Upper lobe of left lung (tissue), 6 donors: ENCODE measurements at regions not wholly inside any gene's neighbourhood (a gene's known extent, or its start where the extent isn't known, plus 50 kb on each side); places are given as distances from the start of the nearest gene placed in this dataset.

Source experiments
- ATAC-seq, 2 donors: fragments of 200-7000 bp; cut with Tn5 transposase; one replicate each; pipeline ENCODE4 v1.9.1; 2022; ENCODE audit warnings: mild to moderate bottlenecking in 2 of 2, moderate library complexity in 2 of 2; ENCODE audit not compliant: low FRiP score in 2 of 2
- DNase-seq, 2 donors: peaks; one replicate each; pipeline ENCODE4 v3.0.0-alpha.2; 2019 to 2020
- H3K27ac ChIP-seq, 4 donors: fragments of 200-600 bp; sonication (generic); one replicate each; pipeline ENCODE4 v1.5.1; 2016 to 2019
- H3K27me3 ChIP-seq, 4 donors: fragments of 200-600 bp; sonication (generic); one replicate each; pipeline ENCODE4 v1.5.1; 2017 to 2019
- H3K36me3 ChIP-seq, 4 donors: fragments of 200-600 bp; sonication (generic); one replicate each; pipeline ENCODE4 v1.5.1; 2016 to 2019
- H3K4me1 ChIP-seq, 4 donors: fragments of 200-600 bp; sonication (generic); one replicate each; pipeline ENCODE4 v1.5.1; 2018 to 2019
- H3K4me3 ChIP-seq, 4 donors: fragments of 200-600 bp; sonication (generic); one replicate each; pipeline ENCODE4 v1.5.1; 2017 to 2019; ENCODE audit warnings: mild to moderate bottlenecking in 2 of 4, moderate library complexity in 1 of 4
- H3K9me3 ChIP-seq, 4 donors: fragments of 200-600 bp; sonication (generic); one replicate each; pipeline ENCODE4 v1.5.1; 2018 to 2019
- CTCF ChIP-seq, 6 experiments: fragments of 450-650 bp in 4 of 6; fragments of 200-600 bp in 2 of 6; sonication (generic) in 2 of 6; IDR thresholded peaks; one replicate each; pipeline ENCODE4 v1.5.1; 2016 to 2019; ENCODE audit warnings: antibody characterized with exemption in 6 of 6
- EP300 ChIP-seq, 4 donors: sonication (generic); formaldehyde crosslinking; IDR thresholded peaks; one replicate each; pipeline ENCODE4 v1.5.1; 2017; ENCODE audit warnings: antibody characterized with exemption in 4 of 4, control low read depth in 2 of 4
- POLR2A ChIP-seq, 4 donors: fragments of 450-650 bp; IDR thresholded peaks; one replicate each; pipeline ENCODE4 v1.5.1; 2016 to 2017; ENCODE audit warnings: antibody characterized with exemption in 4 of 4, mild to moderate bottlenecking in 2 of 4
- POLR2AphosphoS5 ChIP-seq, 2 donors: sonication (generic); formaldehyde crosslinking; IDR thresholded peaks; one replicate each; pipeline ENCODE4 v1.5.1; 2017; ENCODE audit warnings: antibody characterized with exemption in 2 of 2
- WGBS, 2 donors: methylation state at CpG; one replicate each; pipeline ENCODE4 v1.1.5; 2017 to 2018; 5-methylcytosine and 5-hydroxymethylcytosine counted together
- donor health status: DM: no; HTN: no; CAD: no; lungs with moderate emphysema.
- donor health status: DM: no; HTN: yes; CAD: no; lungs with severe emphysema.

DNA sequence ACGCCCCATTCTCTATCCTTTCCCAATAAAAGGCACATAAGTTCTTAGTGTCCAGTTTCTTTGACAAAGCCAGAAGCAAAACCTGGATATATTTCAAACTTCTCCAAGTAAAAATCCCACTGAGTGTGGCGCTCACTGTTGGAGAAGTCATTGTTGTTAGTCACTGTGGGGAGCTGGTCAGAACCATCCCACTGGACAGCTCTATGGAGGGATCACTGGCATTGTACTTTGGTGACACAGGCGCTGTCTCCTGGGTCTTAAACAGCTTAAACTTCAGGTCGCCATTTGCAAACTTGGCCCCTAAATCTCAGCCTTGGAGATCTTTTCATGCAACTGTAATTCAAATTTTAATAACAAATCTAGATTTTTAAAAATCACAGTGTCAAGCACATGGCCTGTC lies 111.5 kb upstream of the SLC24A3 start:
- Histone ChIP-seq H3K27me3 (no peaks in the 10 kb centered on the region), H3K36me3 (no peaks in the 10 kb centered on the region), H3K27ac (no peak overlapping the region), H3K4me1 (no peaks in the 10 kb centered on the region), H3K4me3 (no peak overlapping the region), H3K9me3 (no peaks in the 10 kb centered on the region)
- 85 to 91% methylated on average over 4 of the region's 4 CpGs for WGBS, 2 donors
- DNase-seq = no peak
- no peak for TF ChIP-seq CTCF (IDR thresholded peaks at IDR 0.05)
- ATAC-seq = no peak

- H3K4me1 ChIP-seq = no peaks in the 10 kb centered on the region
- ATAC-seq = no peak
- H3K4me3 ChIP-seq = no peak overlapping the region
- H3K27me3 ChIP-seq = no peaks in the 10 kb centered on the region
- TF ChIP-seq POLR2A (IDR thresholded peaks at IDR 0.05) (no peak), POLR2AphosphoS5 (IDR thresholded peaks at IDR 0.05) (no peak), CTCF (IDR thresholded peaks at IDR 0.05) (no peak), EP300 (IDR thresholded peaks at IDR 0.05) (no peak)
- DNase-seq = no peak
- H3K36me3 ChIP-seq = no peaks in the 10 kb centered on the region
- 86 to 89% methylated on average over 4 of the region's 4 CpGs for WGBS, 2 donors
- no peak overlapping the region for H3K27ac ChIP-seq
- no peaks in the 10 kb centered on the region for H3K9me3 ChIP-seq
These were observed 108.3 kb upstream of the SLC24A3 start for GRCh38 chr20:19104186-19104585.

DNA sequence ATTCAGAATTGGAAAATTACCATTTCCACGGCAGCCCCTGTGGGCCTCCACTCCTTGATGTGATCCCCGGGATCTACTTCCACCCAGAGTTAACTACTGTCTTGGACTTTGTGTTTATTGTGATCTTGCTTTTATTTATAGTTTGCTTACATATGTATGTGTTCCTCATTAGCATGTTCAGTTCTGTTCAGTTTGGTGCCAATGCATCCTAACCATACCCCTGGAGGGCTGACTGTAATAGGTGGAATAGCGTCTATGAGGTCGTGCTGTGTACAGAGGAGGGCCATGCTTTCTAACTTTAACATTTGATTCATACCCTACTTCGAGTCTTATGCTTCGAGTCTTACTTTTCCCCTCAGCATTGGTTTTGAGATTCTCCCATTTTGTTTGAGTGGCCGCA lies 104.3 kb upstream of the SLC24A3 start:
- no peaks in the 10 kb centered on the region for H3K9me3 ChIP-seq
- 79 to 87% methylated on average over 7 of the region's 7 CpGs for WGBS, 2 donors
- H3K4me1 ChIP-seq = no peaks in the 10 kb centered on the region
- H3K4me3 ChIP-seq = no peak overlapping the region
- no peaks in the 10 kb centered on the region for H3K27me3 ChIP-seq
- DNase-seq (no peak), ATAC-seq (no peak)
- no peaks in the 10 kb centered on the region for H3K36me3 ChIP-seq
- no peak for TF ChIP-seq POLR2A (IDR thresholded peaks at IDR 0.05)
- H3K27ac ChIP-seq = no peak overlapping the region

GRCh38 chr20:19110285-19110684 lies 102.2 kb upstream of the SLC24A3 start:
- DNase-seq (no peak), ATAC-seq (no peak)
- no peak overlapping the region for H3K27ac ChIP-seq
- no peak overlapping the region for H3K4me3 ChIP-seq
- no peaks in the 10 kb centered on the region for H3K27me3 ChIP-seq
- no peaks in the 10 kb centered on the region for H3K9me3 ChIP-seq
- WGBS, 2 donors = 85 to 91% methylated on average over 3 of the region's 3 CpGs
- no peak for TF ChIP-seq CTCF (IDR thresholded peaks at IDR 0.05)
- no peak for TF ChIP-seq POLR2A (IDR thresholded peaks at IDR 0.05)
- no peak for TF ChIP-seq POLR2AphosphoS5 (IDR thresholded peaks at IDR 0.05)
- no peaks in the 10 kb centered on the region for H3K4me1 ChIP-seq
- H3K36me3 ChIP-seq = no peaks in the 10 kb centered on the region

GRCh38 chr20:19110881-19111460 lies 101.5 kb upstream of the SLC24A3 start:
- WGBS, 2 donors = 61 to 68% methylated on average over 7 of the region's 7 CpGs
- no peak for ATAC-seq
- no peaks in the 10 kb centered on the region for H3K9me3 ChIP-seq
- no peaks in the 10 kb centered on the region for H3K27me3 ChIP-seq
- H3K36me3 ChIP-seq = no peaks in the 10 kb centered on the region
- DNase-seq = no peak
- H3K4me1 ChIP-seq = no peaks in the 10 kb centered on the region
- no peak overlapping the region for H3K4me3 ChIP-seq
- no peak for TF ChIP-seq POLR2AphosphoS5 (IDR thresholded peaks at IDR 0.05)
- TF ChIP-seq POLR2A (IDR thresholded peaks at IDR 0.05) = no peak
- TF ChIP-seq EP300 (IDR thresholded peaks at IDR 0.05) = no peak
- TF ChIP-seq CTCF (IDR thresholded peaks at IDR 0.05) = no peak
- no peak overlapping the region for H3K27ac ChIP-seq
